ENCODE measurements at regions not wholly inside any gene's neighbourhood (a gene's known extent, or its start where the extent isn't known, plus 50 kb on each side); places are given as distances from the start of the nearest gene placed in this dataset.

DNA sequence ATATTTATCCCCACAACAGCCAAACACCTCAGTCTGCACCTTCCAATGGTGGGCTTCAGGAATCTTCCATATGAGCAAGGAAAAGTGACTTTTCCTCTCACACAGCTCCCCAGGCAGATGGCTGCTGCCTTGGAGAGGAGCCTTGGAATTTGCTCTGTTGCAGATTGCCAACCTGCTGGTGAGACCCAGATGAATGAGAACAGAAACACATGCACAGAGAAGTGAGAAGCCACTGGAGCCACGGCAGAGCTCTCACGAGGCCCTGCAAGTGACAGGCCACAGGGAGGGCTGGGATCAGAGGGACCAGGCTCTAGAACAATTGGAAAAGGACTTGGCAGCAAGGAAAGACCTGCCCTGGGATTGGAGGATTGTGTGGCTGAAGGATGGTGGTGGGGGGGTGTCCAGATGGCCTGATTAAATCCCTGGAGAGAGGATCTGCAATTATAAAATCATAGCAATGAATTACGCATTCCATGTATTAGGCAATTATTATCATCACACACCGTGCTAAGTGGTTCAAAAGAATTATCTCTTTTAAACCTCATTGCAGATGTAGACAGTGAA lies 84.9 kb upstream of the PWP1 start:
- TF ChIP-seq, protein P1, sequence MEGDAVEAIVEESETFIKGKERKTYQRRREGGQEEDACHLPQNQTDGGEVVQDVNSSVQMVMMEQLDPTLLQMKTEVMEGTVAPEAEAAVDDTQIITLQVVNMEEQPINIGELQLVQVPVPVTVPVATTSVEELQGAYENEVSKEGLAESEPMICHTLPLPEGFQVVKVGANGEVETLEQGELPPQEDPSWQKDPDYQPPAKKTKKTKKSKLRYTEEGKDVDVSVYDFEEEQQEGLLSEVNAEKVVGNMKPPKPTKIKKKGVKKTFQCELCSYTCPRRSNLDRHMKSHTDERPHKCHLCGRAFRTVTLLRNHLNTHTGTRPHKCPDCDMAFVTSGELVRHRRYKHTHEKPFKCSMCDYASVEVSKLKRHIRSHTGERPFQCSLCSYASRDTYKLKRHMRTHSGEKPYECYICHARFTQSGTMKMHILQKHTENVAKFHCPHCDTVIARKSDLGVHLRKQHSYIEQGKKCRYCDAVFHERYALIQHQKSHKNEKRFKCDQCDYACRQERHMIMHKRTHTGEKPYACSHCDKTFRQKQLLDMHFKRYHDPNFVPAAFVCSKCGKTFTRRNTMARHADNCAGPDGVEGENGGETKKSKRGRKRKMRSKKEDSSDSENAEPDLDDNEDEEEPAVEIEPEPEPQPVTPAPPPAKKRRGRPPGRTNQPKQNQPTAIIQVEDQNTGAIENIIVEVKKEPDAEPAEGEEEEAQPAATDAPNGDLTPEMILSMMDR (IDR thresholded peaks at IDR 0.05; ENCODE audit: poor library complexity), result no peak
- TF ChIP-seq EZH2phosphoT487 (IDR thresholded peaks at IDR 0.05; ENCODE audit: low read depth, severe bottlenecking, unreplicated experiment), result no peak
